Limb (tissue), 2 donors: ENCODE measurements at regions not wholly inside any gene's neighbourhood (a gene's known extent, or its start where the extent isn't known, plus 50 kb on each side); places are given as distances from the start of the nearest gene placed in this dataset.
A peak's percentile ranks its signal among the peaks of the same experiment; 100 is the strongest.
"Not testable (repeated sequence)": the region's sequence is repeated elsewhere in the genome, so short reads cannot be mapped to it uniquely, and the experiment has no call there.

Experiments used
- DNase-seq, 2 donors: peaks; one replicate each; pipeline ENCODE4 v3.0.0-alpha.2; 2016; ENCODE audit errors: extremely low spot score in 2 of 2

GRCh38 chr2:155574941-155575340 lies 757.6 kb downstream of the NR4A2 start:
- DNase-seq, result no peak

- no peak for DNase-seq
Measured at GRCh38 chr2:155547571-155547970, 785.0 kb downstream of the NR4A2 start.

- DNase-seq, result no peak
Measured at GRCh38 chr2:155546721-155547555, 785.6 kb downstream of the NR4A2 start.

- DNase-seq, result not testable (repeated sequence)
Measured at GRCh38 chr2:155539028-155539427, 793.5 kb downstream of the NR4A2 start.

GRCh38 chr2:155528034-155528433 lies 804.5 kb downstream of the NR4A2 start:
- no peak for DNase-seq

- DNase-seq, result peak in 1 of 2 donors; percentile 16
Measured at GRCh38 chr2:155525199-155525598, 807.3 kb downstream of the NR4A2 start.

GRCh38 chr2:155519529-155520130 lies 812.9 kb downstream of the NR4A2 start:
- no peak for DNase-seq

GRCh38 chr2:155518094-155518493 lies 814.4 kb downstream of the NR4A2 start:
- DNase-seq, result no peak

GRCh38 chr2:155517362-155517761 lies 815.2 kb downstream of the NR4A2 start:
- no peak for DNase-seq

- no peak for DNase-seq
Measured at GRCh38 chr2:155513248-155513647, 814.8 kb downstream of the KCNJ3 start.

- DNase-seq, result no peak
Measured at GRCh38 chr2:155502766-155503165, 804.3 kb downstream of the KCNJ3 start.

GRCh38 chr2:155498106-155498505 lies 799.6 kb downstream of the KCNJ3 start:
- no peak for DNase-seq

- DNase-seq, result no peak
Measured at GRCh38 chr2:155494744-155495143, 796.2 kb downstream of the KCNJ3 start.

- DNase-seq, result no peak
Measured at GRCh38 chr2:155485141-155485842, 786.8 kb downstream of the KCNJ3 start.

GRCh38 chr2:155481141-155481540 lies 782.6 kb downstream of the KCNJ3 start:
- no peak for DNase-seq

- not testable (repeated sequence) for DNase-seq
Measured at GRCh38 chr2:155472018-155472417, 773.5 kb downstream of the KCNJ3 start.

- DNase-seq, result no peak
Measured at GRCh38 chr2:155456222-155456621, 757.7 kb downstream of the KCNJ3 start.

- DNase-seq, result no peak
Measured at GRCh38 chr2:155442755-155443372, 744.4 kb downstream of the KCNJ3 start.

- DNase-seq, result no peak
Measured at GRCh38 chr2:155442088-155442487, 743.6 kb downstream of the KCNJ3 start.

GRCh38 chr2:155431004-155431507 lies 732.6 kb downstream of the KCNJ3 start:
- no peak for DNase-seq

GRCh38 chr2:155427470-155427869 lies 729.0 kb downstream of the KCNJ3 start:
- no peak for DNase-seq

- no peak for DNase-seq
Measured at GRCh38 chr2:155424518-155424917, 726.0 kb downstream of the KCNJ3 start.
